ENCODE measurements at regions not wholly inside any gene's neighbourhood (a gene's known extent, or its start where the extent isn't known, plus 50 kb on each side); places are given as distances from the start of the nearest gene placed in this dataset.

GRCh38 chr17:71769850-71770249 is 351.0 kb upstream of the SOX9 start:
- TF ChIP-seq EZH2 (IDR thresholded peaks at IDR 0.05; ENCODE audit: borderline replicate concordance, low read length) (no peak), CTCF (IDR thresholded peaks at IDR 0.05; ENCODE audit: low read length) (no peak)
- no peak overlapping the region for H3K27ac ChIP-seq (ENCODE audit: low read depth, low read length, poor library complexity, severe bottlenecking)
- H2AFZ ChIP-seq (ENCODE audit: low read length) = no peak overlapping the region
- no peak overlapping the region for H3K4me2 ChIP-seq (ENCODE audit: low read length)
- no peaks in the 10 kb centered on the region for H3K9me2 ChIP-seq (ENCODE audit: low read depth, low read length)
- H3K4me1 ChIP-seq (ENCODE audit: insufficient read depth, low read length, severe bottlenecking) = no peaks in the 10 kb centered on the region
- H3K27me3 ChIP-seq (ENCODE audit: insufficient read depth, low read length) = no peaks in the 10 kb centered on the region
- no peaks in the 10 kb centered on the region for H3K36me3 ChIP-seq (ENCODE audit: insufficient read depth, low read length)
- H3K79me2 ChIP-seq (ENCODE audit: insufficient read depth, low read length) = no peaks in the 10 kb centered on the region
- H3K9me3 ChIP-seq (ENCODE audit: low read length) = no peaks in the 10 kb centered on the region
- H3F3A ChIP-seq (ENCODE audit: insufficient read depth, low read length) = no peaks in the 10 kb centered on the region
- H3K9ac ChIP-seq (ENCODE audit: low read length) = no peak overlapping the region
- H4K20me1 ChIP-seq (ENCODE audit: insufficient read depth, low read length) = no peaks in the 10 kb centered on the region
- H3K4me3 ChIP-seq (ENCODE audit: low read depth, low read length, poor library complexity, severe bottlenecking) = no peak overlapping the region

- no peak overlapping the region for H3K27ac ChIP-seq (ENCODE audit: low read depth, low read length, poor library complexity, severe bottlenecking)
- TF ChIP-seq EZH2 (IDR thresholded peaks at IDR 0.05; ENCODE audit: borderline replicate concordance, low read length) = no peak
- no peak for TF ChIP-seq CTCF (IDR thresholded peaks at IDR 0.05; ENCODE audit: low read length)
- no peaks in the 10 kb centered on the region for H3K79me2 ChIP-seq (ENCODE audit: insufficient read depth, low read length)
- no peak overlapping the region for H3K4me2 ChIP-seq (ENCODE audit: low read length)
- H3F3A ChIP-seq (ENCODE audit: insufficient read depth, low read length) = no peaks in the 10 kb centered on the region
- H3K36me3 ChIP-seq (ENCODE audit: insufficient read depth, low read length) = no peaks in the 10 kb centered on the region
- no peaks in the 10 kb centered on the region for H3K4me1 ChIP-seq (ENCODE audit: insufficient read depth, low read length, severe bottlenecking)
- H4K20me1 ChIP-seq (ENCODE audit: insufficient read depth, low read length) = no peaks in the 10 kb centered on the region
- no peak overlapping the region for H3K4me3 ChIP-seq (ENCODE audit: low read depth, low read length, poor library complexity, severe bottlenecking)
- H3K9ac ChIP-seq (ENCODE audit: low read length) = no peak overlapping the region
- H3K9me2 ChIP-seq (ENCODE audit: low read depth, low read length) = no peaks in the 10 kb centered on the region
- no peak overlapping the region for H2AFZ ChIP-seq (ENCODE audit: low read length)
- no peaks in the 10 kb centered on the region for H3K27me3 ChIP-seq (ENCODE audit: insufficient read depth, low read length)
- H3K9me3 ChIP-seq (ENCODE audit: low read length) = no peaks in the 10 kb centered on the region
Observed at GRCh38 chr17:71777048-71777640, 343.7 kb upstream of the SOX9 start.

GRCh38 chr17:71779482-71779881 is 341.3 kb upstream of the SOX9 start:
- no peak overlapping the region for H3K4me3 ChIP-seq (ENCODE audit: low read depth, low read length, poor library complexity, severe bottlenecking)
- no peaks in the 10 kb centered on the region for H3K9me3 ChIP-seq (ENCODE audit: low read length)
- no peak overlapping the region for H3K9ac ChIP-seq (ENCODE audit: low read length)
- H3F3A ChIP-seq (ENCODE audit: insufficient read depth, low read length) = no peaks in the 10 kb centered on the region
- H3K36me3 ChIP-seq (ENCODE audit: insufficient read depth, low read length) = no peaks in the 10 kb centered on the region
- TF ChIP-seq EZH2 (IDR thresholded peaks at IDR 0.05; ENCODE audit: borderline replicate concordance, low read length) (no peak), CTCF (IDR thresholded peaks at IDR 0.05; ENCODE audit: low read length) (no peak)
- H2AFZ ChIP-seq (ENCODE audit: low read length) = no peak overlapping the region
- H3K79me2 ChIP-seq (ENCODE audit: insufficient read depth, low read length) = no peaks in the 10 kb centered on the region
- no peaks in the 10 kb centered on the region for H3K4me1 ChIP-seq (ENCODE audit: insufficient read depth, low read length, severe bottlenecking)
- H4K20me1 ChIP-seq (ENCODE audit: insufficient read depth, low read length) = no peaks in the 10 kb centered on the region
- no peak overlapping the region for H3K4me2 ChIP-seq (ENCODE audit: low read length)
- H3K27ac ChIP-seq (ENCODE audit: low read depth, low read length, poor library complexity, severe bottlenecking) = no peak overlapping the region
- H3K27me3 ChIP-seq (ENCODE audit: insufficient read depth, low read length) = no peaks in the 10 kb centered on the region
- no peaks in the 10 kb centered on the region for H3K9me2 ChIP-seq (ENCODE audit: low read depth, low read length)

Measured in OCI-LY1 (cell line).